NCI-H345 treated with DMSO at 0.1 percent for 48 hours (cell line): ENCODE measurements at regions not wholly inside any gene's neighbourhood (a gene's known extent, or its start where the extent isn't known, plus 50 kb on each side); places are given as distances from the start of the nearest gene placed in this dataset.
"Not testable (repeated sequence)": the region's sequence is repeated elsewhere in the genome, so short reads cannot be mapped to it uniquely, and the experiment has no call there.

Experiments used
- DNase-seq: peaks from one replicate; lab custom pipeline; 2025; ENCODE audit not compliant: unreplicated experiment; lab: John Stamatoyannopoulos, UW

DNA sequence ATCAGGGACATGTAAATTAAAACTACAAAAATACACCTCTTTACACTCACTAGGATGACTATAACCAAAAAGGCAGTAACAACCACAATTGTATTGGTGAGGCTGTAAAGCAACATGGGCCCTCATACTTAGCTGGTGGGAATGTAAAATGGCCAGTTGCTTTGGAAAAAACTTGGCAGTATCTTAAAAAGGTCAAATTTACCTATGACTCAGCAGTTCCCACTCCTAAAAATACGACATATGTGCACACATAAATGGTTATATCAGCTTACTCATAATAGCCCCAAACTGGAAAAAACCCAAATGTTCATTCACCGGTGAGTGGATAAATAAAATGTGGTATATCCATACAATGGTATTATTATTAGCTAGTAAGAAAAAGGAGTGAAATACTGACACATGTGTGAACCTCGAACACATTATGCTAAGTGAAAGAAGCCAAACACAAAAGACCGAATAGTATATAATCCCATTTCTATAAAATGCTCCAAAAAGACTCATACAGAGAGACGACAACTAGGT lies 391.4 kb downstream of the NPIPA8 start:
- no peak for DNase-seq

DNA sequence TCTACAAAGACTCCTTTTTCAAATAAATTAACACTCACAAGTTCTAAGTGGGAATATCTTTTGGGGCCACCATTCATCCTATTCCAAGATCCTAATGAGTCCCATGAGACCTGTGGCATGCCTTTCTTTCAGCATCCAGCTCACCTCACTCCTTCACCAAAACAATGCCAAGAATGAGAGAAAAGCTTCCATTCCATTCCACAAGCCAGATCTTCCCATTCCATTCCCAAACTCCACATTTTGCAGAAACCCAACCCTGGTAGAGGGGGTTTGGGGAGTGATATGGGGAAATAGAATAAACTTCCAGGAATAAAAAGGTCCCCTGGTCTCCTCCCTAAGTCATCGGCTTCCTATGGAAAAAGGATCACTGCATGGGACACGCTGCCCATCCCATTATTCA lies 392.2 kb downstream of the NPIPA8 start:
- no peak for DNase-seq

DNA sequence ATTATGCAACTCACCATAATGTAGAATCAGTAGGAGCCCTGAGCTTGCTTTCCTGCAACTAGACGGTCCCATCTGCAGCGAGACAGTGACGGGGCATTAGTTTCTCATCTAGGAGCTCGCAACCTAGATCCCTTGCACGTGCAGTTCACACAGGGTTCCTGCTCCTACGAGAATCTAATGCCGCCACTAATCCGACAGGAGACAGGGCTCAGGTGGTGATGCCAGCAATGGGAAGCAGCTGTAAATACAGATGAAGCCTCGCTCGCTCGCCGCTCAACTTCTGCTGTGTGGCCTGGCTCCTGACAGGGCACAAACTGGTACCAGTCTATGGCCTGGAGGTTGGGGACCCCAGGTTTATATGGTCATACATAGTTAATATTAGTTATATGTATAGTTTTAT lies 394.5 kb downstream of the NPIPA8 start:
- DNase-seq, result no peak

DNA sequence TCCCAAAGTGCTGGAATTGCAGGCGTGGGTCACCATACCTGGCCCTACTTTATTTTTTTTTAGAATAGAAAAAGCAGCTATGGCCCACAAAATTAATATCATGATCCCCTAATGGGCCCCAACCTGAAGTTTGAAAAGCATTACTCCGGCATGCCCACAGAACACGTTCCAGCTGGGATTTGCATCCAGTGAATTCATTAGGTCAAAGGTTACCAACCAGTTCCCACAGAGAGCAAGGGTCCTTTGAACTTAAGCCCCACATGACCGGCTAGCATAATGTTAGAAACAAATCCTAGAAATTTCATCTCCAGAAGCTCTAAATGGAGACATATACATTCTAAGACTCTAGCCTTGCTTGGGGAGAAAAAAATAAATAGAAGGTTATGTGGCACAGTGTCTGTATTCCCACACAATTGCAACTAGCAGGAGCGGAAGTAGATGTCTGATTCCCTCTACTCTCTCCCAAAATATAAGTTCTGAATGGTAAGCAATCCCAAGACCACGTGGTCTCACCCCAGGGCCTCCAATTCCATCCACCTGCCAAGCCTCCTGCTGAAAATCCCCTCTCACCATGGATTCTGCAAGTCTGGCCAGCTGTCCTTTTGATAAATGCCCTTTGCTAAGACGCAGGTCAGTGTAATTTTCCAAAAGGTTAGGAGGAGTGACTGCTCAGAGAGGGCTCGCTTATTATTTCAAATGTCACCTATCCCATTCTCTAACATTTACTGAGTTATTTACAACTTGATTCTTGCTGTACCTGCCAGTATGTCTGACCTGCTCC lies 395.8 kb downstream of the NPIPA8 start:
- DNase-seq, result no peak

DNA sequence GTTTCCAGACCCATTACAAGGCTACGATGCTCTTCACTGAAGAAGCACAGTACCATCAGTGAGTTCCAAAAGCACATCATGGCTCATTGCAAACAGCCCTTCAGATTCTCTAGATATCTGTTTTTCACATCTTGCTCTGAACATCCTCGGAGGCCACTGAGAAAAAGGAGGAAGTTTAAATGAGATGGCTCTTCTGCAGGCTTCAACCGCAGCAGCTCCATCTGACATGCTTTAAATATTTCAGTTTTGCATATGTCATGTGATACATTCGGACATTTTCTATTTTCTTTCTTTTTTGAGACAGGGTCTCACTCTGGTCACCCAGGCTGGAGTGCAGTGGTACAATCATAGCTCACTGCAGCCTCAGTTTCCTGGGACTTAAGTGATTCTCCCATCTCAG lies 396.8 kb downstream of the NPIPA8 start:
- no peak for DNase-seq

DNA sequence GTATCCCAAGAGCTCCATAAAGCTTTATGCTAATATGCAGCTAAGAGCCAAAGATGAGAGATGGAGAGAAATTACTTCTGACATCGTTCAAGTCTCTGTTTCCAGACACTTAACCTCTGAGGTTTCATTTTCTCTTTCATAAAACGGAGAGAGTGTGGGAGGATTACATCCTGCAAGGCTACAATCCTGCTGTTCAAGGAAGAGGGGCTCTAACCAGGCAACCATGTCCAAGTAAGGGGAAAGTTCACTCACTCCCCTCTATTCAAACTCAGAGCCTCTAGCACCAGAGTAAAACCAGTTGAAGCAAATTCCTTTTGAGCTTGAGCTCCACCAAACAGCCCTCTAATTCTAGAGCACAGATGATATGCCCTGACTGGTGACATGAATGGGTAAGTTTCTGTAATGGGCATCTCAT lies 397.4 kb downstream of the NPIPA8 start:
- no peak for DNase-seq

DNA sequence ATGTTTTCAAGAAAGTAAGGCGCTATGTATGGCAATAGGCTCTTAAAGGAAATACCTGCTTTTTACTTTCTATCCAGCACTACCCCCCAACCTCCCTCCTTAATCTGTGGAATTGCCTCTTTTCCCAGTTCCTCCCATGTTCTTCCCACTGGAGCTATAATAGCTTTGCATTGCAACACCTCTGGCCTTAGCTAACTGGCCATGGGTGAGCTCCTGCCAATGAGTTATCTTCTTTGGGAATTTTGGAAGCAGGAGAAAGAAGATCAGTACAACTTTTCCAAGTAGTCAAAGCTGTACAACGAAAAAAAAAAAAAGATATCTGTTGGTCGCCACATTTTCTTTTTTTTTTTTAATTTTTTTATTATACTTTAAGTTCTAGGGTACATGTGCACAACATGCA lies 398.0 kb downstream of the NPIPA8 start:
- DNase-seq, result no peak

DNA sequence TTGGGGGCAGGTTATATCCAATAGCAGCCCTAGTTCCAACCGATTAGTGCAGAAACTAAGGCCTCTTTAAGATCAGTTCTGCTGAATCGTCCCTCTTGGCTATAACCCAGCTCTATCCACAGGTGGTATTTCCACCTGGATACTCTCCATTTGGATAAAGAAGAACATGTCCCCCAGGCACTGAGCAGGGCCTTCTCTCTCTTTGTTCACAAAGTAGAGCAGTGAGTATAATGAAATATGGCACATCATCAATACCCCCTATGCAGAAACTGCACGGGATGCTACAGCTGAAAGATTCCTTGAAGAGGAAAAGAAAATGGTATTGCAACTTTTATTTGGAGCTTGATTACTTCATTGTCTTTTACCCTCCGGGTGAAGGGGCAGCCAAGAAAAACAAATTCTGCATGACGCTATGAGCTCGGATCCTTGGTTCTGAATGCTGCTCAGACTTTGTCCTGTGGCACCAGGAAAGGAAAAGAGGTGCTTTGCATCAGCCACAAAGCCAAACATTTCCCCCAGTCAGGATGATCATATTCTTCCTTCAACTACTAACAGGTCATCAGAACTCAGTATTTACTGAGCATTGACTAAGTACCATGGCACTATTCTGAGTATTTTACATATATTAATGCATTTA lies 399.7 kb downstream of the NPIPA8 start:
- DNase-seq, result no peak

DNA sequence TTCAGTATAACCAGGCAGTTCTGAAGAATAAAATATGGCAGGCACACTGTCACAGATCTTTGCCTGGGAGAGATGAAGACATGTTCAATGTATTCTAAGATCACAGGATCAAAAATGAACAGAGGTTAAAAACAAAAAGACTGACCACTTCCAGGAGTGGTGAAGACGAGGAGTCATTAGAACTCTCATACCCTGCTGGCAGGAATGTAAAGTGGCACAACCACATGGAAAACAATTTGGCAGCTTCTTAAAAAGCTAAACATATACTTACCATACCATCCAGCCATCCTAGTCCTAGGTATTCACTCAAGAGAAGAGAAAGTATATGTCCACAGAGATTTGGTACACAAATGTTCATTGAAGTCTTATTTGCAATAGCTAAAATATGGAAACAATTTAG lies 406.3 kb downstream of the NPIPA8 start:
- DNase-seq, result no peak

DNA sequence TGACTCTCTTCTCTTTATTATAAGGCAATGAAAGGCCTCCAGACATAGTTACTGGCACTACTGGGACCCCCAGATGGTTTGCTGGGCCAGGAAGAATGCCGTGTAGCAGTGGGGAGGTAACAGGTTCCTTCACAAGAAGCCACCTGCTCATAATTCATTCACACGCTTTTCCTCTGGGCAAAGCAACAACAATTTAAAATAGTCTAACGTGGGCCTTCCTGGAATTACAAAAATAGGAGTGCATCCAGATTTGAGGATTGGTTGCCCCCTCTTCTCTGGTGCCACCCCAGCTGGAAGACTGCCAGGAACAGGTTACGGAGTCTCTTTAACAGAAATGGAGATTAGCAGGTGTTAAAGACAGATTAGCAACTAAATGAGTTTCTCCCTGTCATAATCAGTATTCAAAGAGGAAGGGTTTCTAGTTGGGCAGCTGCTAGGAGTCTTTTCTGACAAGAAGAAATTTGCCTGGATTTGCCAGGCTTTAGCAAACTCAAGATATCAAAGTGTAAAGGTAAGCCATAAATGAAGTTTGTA lies 409.6 kb downstream of the NPIPA8 start:
- DNase-seq, result no peak

DNA sequence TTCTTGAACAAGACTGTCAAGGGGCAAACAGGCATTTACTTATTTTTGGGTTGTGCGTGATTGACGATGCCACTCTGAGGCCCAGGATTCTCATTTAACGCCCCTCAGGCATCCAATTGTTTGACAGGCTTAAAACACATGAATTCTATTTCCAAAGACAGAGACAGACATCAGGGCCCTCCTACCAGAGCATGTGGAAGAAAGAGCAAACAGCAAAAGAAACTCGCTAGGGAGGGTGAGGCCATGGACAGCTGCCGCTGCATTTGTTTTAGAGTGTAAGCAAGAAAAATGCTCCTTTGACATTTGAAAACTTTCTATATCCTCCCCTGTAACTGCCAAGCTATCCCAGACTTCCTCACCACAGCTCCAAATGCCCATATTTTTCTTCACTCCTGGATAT lies 410.1 kb downstream of the NPIPA8 start:
- DNase-seq, result no peak

DNA sequence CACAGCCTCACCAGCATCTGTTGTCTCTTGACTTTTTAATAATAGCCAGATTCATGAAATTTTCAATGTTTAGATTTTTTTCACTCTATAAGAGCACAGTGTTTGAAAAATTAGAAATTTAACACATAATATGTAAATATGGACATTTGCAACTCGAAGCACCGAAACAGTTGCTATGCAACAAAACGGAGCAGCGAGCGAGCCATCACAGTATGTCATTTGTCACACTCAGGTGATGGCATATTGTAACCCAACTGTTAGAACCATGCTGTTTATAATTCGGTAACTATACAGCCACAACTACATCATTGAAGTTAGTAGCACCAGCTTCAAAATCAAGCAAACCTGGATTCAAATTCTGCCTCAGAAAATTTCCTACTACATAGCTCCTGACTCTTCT lies 410.8 kb downstream of the NPIPA8 start:
- DNase-seq, result no peak

DNA sequence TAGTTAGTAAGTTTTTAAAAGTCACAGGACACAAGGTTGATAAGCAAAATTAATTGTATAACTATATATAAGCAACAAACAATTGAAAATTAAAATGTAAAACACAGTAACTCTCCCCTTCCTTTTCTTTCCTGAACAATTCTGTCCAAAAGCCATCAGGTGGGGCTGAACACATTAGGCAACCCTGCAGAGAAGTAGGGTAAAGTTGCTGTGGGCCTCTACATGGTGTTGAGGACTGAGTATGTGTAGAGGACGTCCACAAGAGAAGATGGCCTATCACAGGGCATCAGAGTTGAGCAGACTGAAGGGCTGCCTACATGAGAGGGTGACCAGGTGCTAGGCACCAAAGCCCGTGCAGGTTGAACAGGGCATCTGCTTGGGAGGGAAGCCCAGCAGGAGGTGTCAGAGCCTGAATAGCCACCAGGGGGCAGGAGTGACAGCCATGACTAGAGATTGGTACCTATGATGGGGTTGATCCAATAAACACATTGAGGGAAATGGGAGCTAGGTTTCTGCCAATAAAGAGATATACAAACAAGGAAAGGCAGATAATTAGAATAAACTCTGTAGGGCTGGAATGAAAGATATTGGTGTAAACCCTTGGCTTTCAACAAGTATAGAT lies 415.1 kb downstream of the NPIPA8 start:
- no peak for DNase-seq

DNA sequence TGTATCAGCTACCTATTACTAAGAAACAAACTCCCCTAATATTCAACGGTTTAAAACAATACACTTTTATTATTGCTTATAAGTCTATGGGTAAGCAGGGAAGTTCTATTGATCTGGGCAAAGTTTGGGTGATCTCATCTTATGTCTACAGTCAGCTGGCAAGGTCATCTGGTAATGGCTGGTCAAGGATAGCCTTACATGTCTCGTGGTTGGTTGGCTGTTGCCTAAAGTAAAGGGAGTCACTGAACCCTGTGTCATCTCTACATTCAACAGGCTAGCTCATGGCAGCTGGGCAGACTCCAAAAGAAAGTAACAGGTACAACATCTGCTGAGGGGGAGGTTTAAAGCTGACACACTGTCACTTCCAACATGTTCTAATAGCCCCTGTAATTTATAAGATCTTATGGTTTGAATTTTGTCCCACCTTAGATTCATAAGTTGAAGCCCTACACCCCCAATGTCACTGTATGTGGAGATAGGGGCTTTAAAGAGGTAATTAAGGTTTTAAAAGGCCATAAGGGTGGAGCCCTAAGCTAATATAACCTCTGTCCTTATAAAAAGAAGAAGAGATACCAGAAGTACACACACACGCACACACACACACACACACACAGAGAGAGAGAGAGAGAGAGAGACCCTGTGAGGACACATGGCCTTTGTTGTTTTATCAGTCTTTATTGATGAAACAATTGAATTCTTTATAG lies 419.1 kb downstream of the NPIPA8 start:
- DNase-seq, result no peak

DNA sequence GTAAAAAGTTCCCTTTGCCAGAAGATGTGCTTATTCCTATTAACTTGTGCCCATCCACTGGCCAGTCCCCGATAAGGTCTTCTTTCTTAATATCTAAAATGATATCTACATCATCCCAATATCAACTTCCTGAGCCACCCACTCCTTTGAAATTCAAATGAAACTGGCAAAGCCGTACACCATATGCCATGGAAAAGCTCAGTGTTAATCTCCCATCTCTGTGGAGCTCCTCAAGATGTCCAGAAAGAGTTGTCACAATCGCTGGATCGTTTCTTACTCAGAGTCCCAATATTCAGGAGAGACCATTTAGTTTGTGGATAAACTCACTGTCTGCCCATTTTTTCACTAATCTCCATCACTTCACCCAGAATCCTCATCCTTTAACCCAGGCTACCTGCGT lies 420.7 kb downstream of the NPIPA8 start:
- no peak for DNase-seq

DNA sequence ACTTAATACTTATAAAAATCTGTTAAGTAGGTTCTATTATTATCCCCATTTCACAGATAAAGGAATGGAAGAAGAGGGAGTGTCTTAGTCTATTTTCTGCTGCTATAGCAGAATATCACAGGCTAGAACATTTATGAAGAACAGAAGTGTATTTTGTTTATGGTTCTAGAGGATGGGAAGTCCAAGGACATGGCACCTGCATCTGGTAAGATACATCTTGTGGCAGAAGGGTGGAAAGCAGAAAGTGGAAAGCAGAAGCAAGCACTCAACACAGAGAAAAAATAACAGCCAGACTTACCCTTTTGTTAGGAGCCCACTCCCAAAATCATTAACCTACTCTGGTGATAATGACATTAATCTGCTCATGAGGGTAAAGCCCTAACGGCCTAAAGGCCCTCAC lies 422.4 kb downstream of the NPIPA8 start:
- no peak for DNase-seq

DNA sequence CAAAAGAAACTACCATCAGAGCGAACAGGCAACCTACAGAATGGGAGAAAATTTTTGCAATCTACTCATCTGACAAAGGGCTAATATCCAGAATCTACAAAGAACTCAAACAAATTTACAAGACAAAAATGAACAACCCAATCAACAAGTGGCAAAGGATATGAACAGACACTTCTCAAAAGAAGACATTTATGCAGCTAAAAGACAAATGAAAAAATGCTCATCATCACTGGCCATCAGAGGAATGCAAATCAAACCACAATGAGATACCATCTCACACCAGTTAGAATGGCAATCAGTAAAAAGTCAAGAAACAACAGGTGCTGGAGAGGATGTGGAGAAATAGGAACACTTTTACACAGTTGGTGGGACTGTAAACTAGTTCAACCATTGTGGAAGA lies 425.0 kb downstream of the NPIPA8 start:
- DNase-seq, result not testable (repeated sequence)

DNA sequence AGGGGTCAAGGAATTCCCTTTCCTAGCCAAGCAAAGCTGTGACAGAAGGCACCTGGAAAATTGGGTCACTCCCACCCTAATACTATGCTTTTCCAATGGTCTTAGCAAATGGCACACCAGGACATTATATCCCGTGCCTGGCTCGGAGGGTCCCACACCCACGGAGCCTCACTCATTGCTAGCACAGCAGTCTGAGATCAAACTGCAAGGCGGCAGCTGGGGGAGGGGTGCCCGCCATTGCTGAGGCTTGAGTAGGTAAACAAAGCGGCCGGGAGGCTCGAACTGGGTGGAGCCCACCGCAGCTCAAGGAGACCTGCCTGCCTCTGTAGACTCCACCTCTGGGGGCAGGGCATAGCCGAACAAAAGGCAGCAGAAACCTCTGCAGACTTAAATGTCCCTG lies 429.9 kb downstream of the NPIPA8 start:
- DNase-seq, result not testable (repeated sequence)

DNA sequence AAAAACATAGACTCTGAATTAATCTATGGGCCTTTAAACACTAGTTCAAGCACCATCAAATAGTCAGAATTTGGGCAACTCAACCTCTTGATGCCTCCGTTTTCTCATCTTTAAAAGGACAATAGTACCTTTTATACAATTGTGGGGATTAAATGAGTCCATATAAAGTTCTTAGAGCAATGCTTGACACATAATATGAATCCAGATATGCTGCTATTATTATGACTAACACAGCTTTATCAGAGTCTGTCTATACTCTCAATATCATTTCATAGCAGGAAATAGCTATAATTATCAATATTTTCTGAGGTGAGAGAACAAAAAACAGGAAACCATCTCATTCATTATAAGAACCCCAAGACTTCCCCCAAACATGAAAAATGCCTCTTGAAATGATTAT lies 430.5 kb upstream of the XYLT1 start:
- no peak for DNase-seq

DNA sequence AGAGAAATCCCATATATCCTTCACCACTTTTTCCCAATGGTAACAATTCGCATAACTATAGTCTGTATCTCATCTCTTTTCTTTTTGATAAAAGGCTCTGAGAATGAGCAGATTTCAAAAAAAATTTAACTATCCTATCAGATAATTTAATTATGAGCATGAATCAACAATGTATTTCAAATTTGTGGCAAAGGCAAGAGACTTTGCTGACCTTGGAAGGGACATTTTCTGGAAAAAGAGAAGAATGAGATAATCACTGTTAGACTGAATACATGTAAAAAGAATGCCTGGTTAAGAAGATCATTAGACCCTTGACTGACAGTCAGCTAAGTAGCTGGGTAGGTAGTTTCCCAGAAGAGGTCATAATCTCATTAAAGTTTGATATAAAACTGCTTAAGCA lies 428.4 kb upstream of the XYLT1 start:
- no peak for DNase-seq

DNA sequence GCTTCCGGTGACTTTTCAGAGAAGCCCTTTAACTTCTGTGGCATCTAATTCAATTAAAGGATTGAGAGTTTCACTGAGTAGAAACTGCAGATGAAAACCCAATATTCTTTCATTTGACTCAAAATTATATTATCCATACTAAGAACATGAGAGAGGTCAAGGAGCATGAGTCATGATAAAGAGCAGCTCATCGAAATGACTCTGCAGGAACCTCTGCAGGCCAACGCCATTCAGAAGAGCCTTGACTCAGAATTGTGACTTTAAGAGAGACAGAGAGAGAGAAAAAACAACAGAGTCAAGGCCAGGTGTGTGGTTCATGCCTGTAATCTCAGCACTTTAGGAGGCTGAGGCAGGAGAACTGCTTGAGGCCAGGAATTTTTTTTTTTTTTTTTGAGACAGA lies 417.2 kb upstream of the XYLT1 start:
- DNase-seq, result no peak
